ENCODE measurements at regions not wholly inside any gene's neighbourhood (a gene's known extent, or its start where the extent isn't known, plus 50 kb on each side); places are given as distances from the start of the nearest gene placed in this dataset.

GRCh38 chr2:157194844-157195243, 62.7 kb upstream of the GALNT5 start:
- DNase-seq = no peak

GRCh38 chr2:157196956-157197355, 60.5 kb upstream of the GALNT5 start:
- DNase-seq = no peak

GRCh38 chr2:157197848-157198247, 59.7 kb upstream of the GALNT5 start:
- DNase-seq = no peak

GRCh38 chr2:157203651-157204050, 53.9 kb upstream of the GALNT5 start:
- no peak for DNase-seq

GRCh38 chr2:157204401-157204800, 53.1 kb upstream of the GALNT5 start:
- DNase-seq = no peak

GRCh38 chr2:157206916-157207315, 50.6 kb upstream of the GALNT5 start:
- no peak for DNase-seq

Data from NCI-H748 treated with DMSO at 0.1 percent for 48 hours (cell line).